IMR-90 (cell line): ENCODE measurements at regions not wholly inside any gene's neighbourhood (a gene's known extent, or its start where the extent isn't known, plus 50 kb on each side); places are given as distances from the start of the nearest gene placed in this dataset.

Source experiments
- ATAC-seq: fragments of 200-7000 bp; cut with Tn5 transposase; 2 replicates; pipeline ENCODE4 v1.9.1; 2020; ENCODE audit warnings: low read depth, mild to moderate bottlenecking, moderate library complexity
- BruUV-seq: library from RNA; stranded (reverse); fragments of 400-500 nt; replicated peaks from 2 replicates; lab custom pipeline; 2021; lab: Mats Ljungman, UMichigan
- CTCF ChIA-PET: fragments of 300-600 bp; formaldehyde crosslinking; extraction: SDS; loops from one replicate; lab custom pipeline; 2021; ENCODE audit warnings: antibody characterized with exemption; lab: Yijun Ruan, JAX
- POLR2A ChIA-PET: fragments of 300-600 bp; sonication (Branson Sonifier 250); formaldehyde crosslinking; loops from one replicate; lab custom pipeline; 2022; ENCODE audit warnings: antibody characterized with exemption; ENCODE audit not compliant: unreplicated experiment; lab: Charles Lee
- DNase-seq: peaks from one replicate; pipeline ENCODE4 v3.0.0; 2013
- H2AFZ ChIP-seq: replicated peaks from 2 replicates; pipeline ENCODE3; 2013; ENCODE audit warnings: low read length, mild to moderate bottlenecking; ENCODE audit not compliant: poor library complexity
- H2AK5ac ChIP-seq: 2 replicates; pipeline ENCODE4 v1.6.1; 2013; ENCODE audit warnings: low read depth, low read length, inconsistent platforms
- H2AK9ac ChIP-seq: replicated peaks from 2 replicates; pipeline ENCODE3; 2013; ENCODE audit warnings: mild to moderate bottlenecking, low read depth, low read length, moderate library complexity; ENCODE audit not compliant: poor library complexity
- H2BK120ac ChIP-seq: 2 replicates; pipeline ENCODE4 v1.6.1; 2013; ENCODE audit warnings: low read depth, low read length, inconsistent platforms
- H2BK15ac ChIP-seq: 3 replicates; pipeline ENCODE4 v1.6.1; 2013; ENCODE audit warnings: low read depth, low read length, inconsistent platforms
- H2BK20ac ChIP-seq: 2 replicates; pipeline ENCODE4 v1.6.1; 2013; ENCODE audit warnings: low read depth, mild to moderate bottlenecking, inconsistent platforms, low read length, moderate library complexity
- H2BK5ac ChIP-seq: 2 replicates; pipeline ENCODE4 v1.6.1; 2013; ENCODE audit warnings: mild to moderate bottlenecking, low read depth, low read length, inconsistent platforms; ENCODE audit not compliant: poor library complexity, severe bottlenecking
- H3K14ac ChIP-seq: replicated peaks from 2 replicates; pipeline ENCODE4 v1.6.1; 2013; ENCODE audit warnings: low read depth, low read length, inconsistent platforms
- H3K18ac ChIP-seq: 2 replicates; pipeline ENCODE4 v1.6.1; 2013; ENCODE audit warnings: low read depth, low read length, control low read depth
- H3K23ac ChIP-seq: 2 replicates; pipeline ENCODE4 v1.6.1; 2013; ENCODE audit warnings: low read depth, low read length, inconsistent platforms
- H3K27ac ChIP-seq: 2 replicates; pipeline ENCODE4 v1.5.1; 2013; ENCODE audit warnings: mild to moderate bottlenecking, control low read depth, low read length; ENCODE audit not compliant: insufficient read depth
- H3K27me3 ChIP-seq: 2 replicates; pipeline ENCODE4 v1.6.1; 2013; ENCODE audit warnings: low read length; ENCODE audit not compliant: control insufficient read depth, insufficient read depth
- H3K36me3 ChIP-seq: 2 replicates; pipeline ENCODE4 v1.6.1; 2013; ENCODE audit warnings: low read length, mixed read lengths; ENCODE audit not compliant: control insufficient read depth, insufficient read depth
- H3K4ac ChIP-seq: 2 replicates; pipeline ENCODE4 v1.6.1; 2013; ENCODE audit warnings: low read depth, low read length, inconsistent platforms
- H3K4me1 ChIP-seq: 2 replicates; pipeline ENCODE4 v1.6.1; 2013; ENCODE audit warnings: low read length, mixed read lengths; ENCODE audit not compliant: control insufficient read depth, insufficient read depth
- H3K4me2 ChIP-seq: 2 replicates; pipeline ENCODE4 v1.6.1; 2013; ENCODE audit warnings: low read depth, mild to moderate bottlenecking, control low read depth, low read length, moderate library complexity
- H3K4me3 ChIP-seq: 2 replicates; pipeline ENCODE4 v1.5.1; 2013; ENCODE audit warnings: low read depth, mild to moderate bottlenecking, control low read depth, low read length, moderate library complexity; ENCODE audit not compliant: insufficient read depth
- H3K56ac ChIP-seq: 2 replicates; pipeline ENCODE4 v1.6.1; 2013; ENCODE audit warnings: low read length, inconsistent platforms; ENCODE audit not compliant: insufficient read depth; ENCODE audit errors: extremely low read depth
- H3K79me1 ChIP-seq, 2 experiments: 2 replicates each; pipeline ENCODE4 v1.6.1; 2013; ENCODE audit warnings: low read length in 2 of 2, inconsistent platforms in 1 of 2, low read depth in 1 of 2
- H3K9ac ChIP-seq: 2 replicates; pipeline ENCODE4 v1.6.1; 2013; ENCODE audit warnings: low read depth, low read length, control low read depth
- H3K9me1 ChIP-seq: 2 replicates; pipeline ENCODE4 v1.6.1; 2013; ENCODE audit warnings: low read length, inconsistent platforms; ENCODE audit not compliant: insufficient read depth
- H3K9me3 ChIP-seq: 2 replicates; pipeline ENCODE4 v1.6.1; 2013; ENCODE audit warnings: low read length; ENCODE audit not compliant: control insufficient read depth, insufficient read depth
- H4K20me1 ChIP-seq: 2 replicates; pipeline ENCODE4 v1.6.1; 2013; ENCODE audit warnings: low read length, inconsistent platforms; ENCODE audit not compliant: insufficient read depth
- H4K5ac ChIP-seq: 2 replicates; pipeline ENCODE4 v1.6.1; 2013; ENCODE audit warnings: mild to moderate bottlenecking, low read depth, low read length, control low read depth
- H4K8ac ChIP-seq, 2 experiments: 2 replicates each; pipeline ENCODE4 v1.6.1; 2013; ENCODE audit warnings: low read depth in 2 of 2, low read length in 2 of 2, control low read depth in 1 of 2, inconsistent platforms in 1 of 2
- H4K91ac ChIP-seq: 2 replicates; pipeline ENCODE4 v1.6.1; 2013; ENCODE audit warnings: low read depth, low read length, inconsistent platforms; ENCODE audit not compliant: insufficient read depth
- BHLHE40 ChIP-seq: fragments of 150-350 bp; IDR thresholded peaks from 2 replicates; pipeline ENCODE4 v1.6.1; 2016; ENCODE audit warnings: mild to moderate bottlenecking, low read depth, low read length
- CEBPB ChIP-seq: IDR thresholded peaks from 2 replicates; pipeline ENCODE4 v1.6.1; 2012; ENCODE audit warnings: low read depth, low read length, improper control_type of control experiment
- CHD1 ChIP-seq: IDR thresholded peaks from 2 replicates; pipeline ENCODE4 v1.6.1; 2012; ENCODE audit warnings: low read depth, low read length, improper control_type of control experiment
- CTCF ChIP-seq: conservative IDR thresholded peaks from 2 replicates; pipeline ENCODE4 v1.5.1; 2012; ENCODE audit warnings: mild to moderate bottlenecking, low read depth, low read length, improper control_type of control experiment
- ELK1 ChIP-seq: fragments of 150-350 bp; IDR thresholded peaks from 2 replicates; pipeline ENCODE4 v1.6.1; 2016; ENCODE audit warnings: low read depth, mild to moderate bottlenecking, low read length, moderate library complexity, borderline replicate concordance
- FOS ChIP-seq: fragments of 150-350 bp; IDR thresholded peaks from 2 replicates; pipeline ENCODE4 v1.6.1; 2016; ENCODE audit warnings: low read depth, low read length
- MAFK ChIP-seq: IDR thresholded peaks from 2 replicates; pipeline ENCODE4 v1.6.1; 2012; ENCODE audit warnings: low read depth, low read length, improper control_type of control experiment
- MAZ ChIP-seq: IDR thresholded peaks from 2 replicates; pipeline ENCODE4 v1.6.1; 2012; ENCODE audit warnings: low read depth, mild to moderate bottlenecking, low read length, improper control_type of control experiment, moderate library complexity, borderline replicate concordance
- MXI1 ChIP-seq: IDR thresholded peaks from 2 replicates; pipeline ENCODE4 v1.6.1; 2012; ENCODE audit warnings: low read depth, mild to moderate bottlenecking, low read length, moderate library complexity, borderline replicate concordance
- NFE2L2 ChIP-seq: fragments of 150-350 bp; IDR thresholded peaks from 2 replicates; pipeline ENCODE4 v1.6.1; 2016; ENCODE audit warnings: low read depth, mild to moderate bottlenecking, low read length
- POLR2A ChIP-seq: IDR thresholded peaks from 2 replicates; pipeline ENCODE4 v1.6.1; 2012; ENCODE audit warnings: mild to moderate bottlenecking, low read depth, low read length
- RAD21 ChIP-seq: IDR thresholded peaks from 2 replicates; pipeline ENCODE4 v1.6.1; 2012; ENCODE audit warnings: low read length, improper control_type of control experiment
- RCOR1 ChIP-seq: IDR thresholded peaks from 2 replicates; pipeline ENCODE4 v1.6.1; 2012; ENCODE audit warnings: mild to moderate bottlenecking, low read length, improper control_type of control experiment; ENCODE audit not compliant: insufficient replicate concordance
- RFX5 ChIP-seq: IDR thresholded peaks from 2 replicates; pipeline ENCODE4 v1.8.0; 2012; ENCODE audit warnings: low read depth, mild to moderate bottlenecking, low read length, moderate library complexity
- SMC3 ChIP-seq: fragments of 150-350 bp; IDR thresholded peaks from 2 replicates; pipeline ENCODE4 v1.6.1; 2016; ENCODE audit warnings: low read depth, mild to moderate bottlenecking, antibody characterized with exemption, low read length, moderate library complexity
- USF2 ChIP-seq: fragments of 150-350 bp; IDR thresholded peaks from 2 replicates; pipeline ENCODE4 v1.6.1; 2017; ENCODE audit warnings: mild to moderate bottlenecking, antibody characterized with exemption, low read length, low read depth
- WGBS, 2 experiments: methylation state at CpG; one replicate each; pipeline versions ENCODE4 v1.1.5 to v1.1.7; 2013; ENCODE audit warnings: missing lambda C conversion rate in 2 of 2; ENCODE audit not compliant: insufficient read length in 1 of 2; ENCODE audit errors: extremely low coverage in 2 of 2; 5-methylcytosine and 5-hydroxymethylcytosine counted together
- dilution Hi-C: fragments of 300-500 bp; cut with HindIII; formaldehyde crosslinking; loops from one replicate; pipeline ENCODE4 v1.14.3; 2018; ENCODE audit warnings: low sequenced_read_pairs; ENCODE audit not compliant: unreplicated experiment
- in situ Hi-C: fragments of 300-500 bp; cut with MboI; formaldehyde crosslinking; loops from 3 replicates; pipeline ENCODE4 v1.14.3; 2019; ENCODE audit warnings: low sequenced_read_pairs, inconsistent platforms, mixed read lengths
- intact Hi-C: fragments of 100-400 bp; cut with micrococcal nuclease; formaldehyde crosslinking; loops from 2 replicates; pipeline ENCODE4 v1.10.0; 2022

- Histone ChIP-seq H4K20me1 (no peaks in the 10 kb centered on the region), H2AK9ac (no peak overlapping the region), H3K9ac (no peak overlapping the region), H3K27me3 (no peaks in the 10 kb centered on the region), H3K4ac (no peak overlapping the region), H4K5ac (no peak overlapping the region), H3K4me2 (no peak overlapping the region), H3K4me1 (no peaks in the 10 kb centered on the region), H3K18ac (no peak overlapping the region), H3K14ac (no peak overlapping the region), H2AFZ (no peak overlapping the region), H2AK5ac (no peak overlapping the region), H3K4me3 (no peak overlapping the region), H2BK120ac (no peak overlapping the region), H3K9me1 (no peaks in the 10 kb centered on the region), H3K23ac (no peak overlapping the region), H3K9me3 (peaks cover 4% of the 10 kb centered on the region), H4K8ac (no peak overlapping the region), H2BK5ac (no peak overlapping the region), H3K79me1 (no peaks in the 10 kb centered on the region), H4K91ac (no peak overlapping the region), H3K56ac (no peak overlapping the region), H3K36me3 (no peaks in the 10 kb centered on the region), H2BK15ac (no peak overlapping the region), H3K27ac (no peak overlapping the region), H2BK20ac (no peak overlapping the region)
- dilution Hi-C loops = no loop called here
- BruUV-seq = no TSS peak
- no peak for ATAC-seq
- ChIA-PET POLR2A (no interaction called here), CTCF (no interaction called here)
- no peak for DNase-seq
- intact Hi-C loops = no loop called here
- WGBS, 2 experiments = 60% methylated on average over 1 of the region's 5 CpGs; no CpG with 5 or more reads in 1 of the 2 experiments
- TF ChIP-seq MAFK = no peak
- TF ChIP-seq RCOR1 = no peak
- no peak for TF ChIP-seq RAD21
- TF ChIP-seq SMC3 = no peak
- TF ChIP-seq POLR2A = no peak
- no peak for TF ChIP-seq RFX5
- no peak for TF ChIP-seq BHLHE40
- no peak for TF ChIP-seq CTCF
- no peak for TF ChIP-seq ELK1
- TF ChIP-seq NFE2L2 = no peak
- TF ChIP-seq CEBPB = no peak
- TF ChIP-seq FOS = no peak
- TF ChIP-seq CHD1 = no peak
- TF ChIP-seq MAZ = no peak
- no peak for TF ChIP-seq MXI1
- no peak for TF ChIP-seq USF2
- in situ Hi-C loops = no loop called here
Observed at GRCh38 chr14:81981307-81981675, 447.6 kb upstream of the SEL1L start.
